DND-41 (cell line): ENCODE measurements at regions not wholly inside any gene's neighbourhood (a gene's known extent, or its start where the extent isn't known, plus 50 kb on each side); places are given as distances from the start of the nearest gene placed in this dataset.

Experiments used
- ATAC-seq: fragments of 200-7000 bp; cut with Tn5 transposase; 3 replicates; pipeline ENCODE4 v1.9.1; 2021; ENCODE audit warnings: low read depth; ENCODE audit not compliant: insufficient read depth
- DNase-seq: peaks from one replicate; pipeline ENCODE4 v3.0.0-alpha.2; 2020
- H2AFZ ChIP-seq: 2 replicates; pipeline ENCODE4 v1.6.0; 2012; ENCODE audit warnings: low read depth, low read length
- H3K27ac ChIP-seq: 2 replicates; pipeline ENCODE4 v1.5.1; 2012; ENCODE audit warnings: low read length, inconsistent platforms
- H3K27me3 ChIP-seq: fragments of 200-600 bp; sonication (generic); 2 replicates; pipeline ENCODE4 v1.6.0; 2012; ENCODE audit warnings: low read length, mild to moderate bottlenecking, inconsistent platforms; ENCODE audit not compliant: insufficient read depth, poor library complexity
- H3K36me3 ChIP-seq: 2 replicates; pipeline ENCODE4 v1.5.1; 2012; ENCODE audit warnings: low read length, inconsistent platforms; ENCODE audit not compliant: insufficient read depth
- H3K4me1 ChIP-seq: 2 replicates; pipeline ENCODE4 v1.5.1; 2012; ENCODE audit warnings: mild to moderate bottlenecking, low read length; ENCODE audit not compliant: insufficient read depth
- H3K4me2 ChIP-seq: 2 replicates; pipeline ENCODE4 v1.6.0; 2012; ENCODE audit warnings: mild to moderate bottlenecking, moderate library complexity, low read length, inconsistent platforms; ENCODE audit not compliant: insufficient read depth
- H3K4me3 ChIP-seq, 2 experiments: fragments of 200-600 bp in 1 of 2; shearing (Covaris generic) in 1 of 2; 2 replicates each; pipeline ENCODE4 v1.5.1; 2012 to 2016; ENCODE audit warnings: inconsistent platforms in 2 of 2, low read length in 2 of 2, mild to moderate bottlenecking in 2 of 2, low read depth in 1 of 2, moderate library complexity in 1 of 2
- H3K79me2 ChIP-seq: 2 replicates; pipeline ENCODE4 v1.6.0; 2012; ENCODE audit warnings: low read length, inconsistent platforms; ENCODE audit not compliant: insufficient read depth
- H3K9ac ChIP-seq: 2 replicates; pipeline ENCODE4 v1.6.0; 2012; ENCODE audit warnings: low read depth, mild to moderate bottlenecking, inconsistent platforms, low read length, moderate library complexity
- H3K9me3 ChIP-seq: 2 replicates; pipeline ENCODE4 v1.5.1; 2012; ENCODE audit warnings: low read length, moderate library complexity, mild to moderate bottlenecking, inconsistent platforms; ENCODE audit not compliant: insufficient read depth, severe bottlenecking
- H4K20me1 ChIP-seq: 2 replicates; pipeline ENCODE4 v1.6.0; 2012; ENCODE audit warnings: low read length; ENCODE audit not compliant: insufficient read depth
- CTCF ChIP-seq: IDR thresholded peaks from 2 replicates; pipeline ENCODE4 v1.5.1; 2012; ENCODE audit warnings: borderline replicate concordance, low read length, moderate library complexity, mild to moderate bottlenecking; ENCODE audit not compliant: poor library complexity, severe bottlenecking; ENCODE audit errors: extremely low read depth
- EZH2 ChIP-seq: IDR thresholded peaks from 3 replicates; pipeline ENCODE4 v1.6.1; 2012; ENCODE audit warnings: borderline replicate concordance, low read depth, mild to moderate bottlenecking, moderate library complexity, low read length, inconsistent platforms; ENCODE audit not compliant: severe bottlenecking

DNA sequence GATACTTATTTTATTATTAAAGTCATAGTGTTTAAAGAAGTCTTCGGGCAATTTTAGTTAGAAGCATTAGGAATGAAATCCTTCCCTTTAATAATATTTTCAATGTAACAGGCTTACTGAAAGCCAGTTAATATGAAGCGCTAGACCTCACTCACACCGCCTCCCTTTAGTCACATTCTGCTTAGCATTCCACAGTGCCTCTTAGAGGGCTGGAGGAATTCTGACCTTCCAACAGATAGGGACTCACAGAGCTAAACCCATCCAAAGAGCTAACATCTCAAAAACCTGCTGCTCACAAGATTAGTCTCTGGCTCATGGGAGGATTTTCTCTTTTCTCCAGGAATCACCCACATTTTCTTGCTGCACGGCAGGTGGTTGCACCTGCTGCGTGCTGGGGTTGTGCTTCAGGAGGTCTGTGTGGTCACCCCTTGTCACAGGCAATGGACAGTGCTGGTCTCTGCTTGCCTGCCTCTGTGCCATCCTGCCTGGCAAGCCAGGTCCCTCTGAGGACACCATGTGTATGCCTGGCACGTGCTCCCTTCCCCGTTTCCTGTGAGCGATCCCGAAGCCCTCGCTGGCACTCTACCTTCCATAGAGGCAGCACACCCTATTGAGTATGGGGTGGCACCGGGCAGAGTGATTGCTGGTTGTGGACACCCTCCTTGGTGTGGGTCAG, 91.8 kb downstream of the KLF6 start:
- DNase-seq (no peak), ATAC-seq (no peak)
- Histone ChIP-seq H3K79me2 (no peaks in the 10 kb centered on the region), H3K27me3 (no peaks in the 10 kb centered on the region), H3K4me2 (no peak overlapping the region), H3K9ac (no peak overlapping the region), H3K9me3 (no peaks in the 10 kb centered on the region), H3K4me3 (no peak overlapping the region), H3K4me1 (no peaks in the 10 kb centered on the region), H3K27ac (no peak overlapping the region), H2AFZ (no peak overlapping the region), H4K20me1 (no peaks in the 10 kb centered on the region), H3K36me3 (no peaks in the 10 kb centered on the region)
- TF ChIP-seq CTCF (no peak), EZH2 (no peak)

DNA sequence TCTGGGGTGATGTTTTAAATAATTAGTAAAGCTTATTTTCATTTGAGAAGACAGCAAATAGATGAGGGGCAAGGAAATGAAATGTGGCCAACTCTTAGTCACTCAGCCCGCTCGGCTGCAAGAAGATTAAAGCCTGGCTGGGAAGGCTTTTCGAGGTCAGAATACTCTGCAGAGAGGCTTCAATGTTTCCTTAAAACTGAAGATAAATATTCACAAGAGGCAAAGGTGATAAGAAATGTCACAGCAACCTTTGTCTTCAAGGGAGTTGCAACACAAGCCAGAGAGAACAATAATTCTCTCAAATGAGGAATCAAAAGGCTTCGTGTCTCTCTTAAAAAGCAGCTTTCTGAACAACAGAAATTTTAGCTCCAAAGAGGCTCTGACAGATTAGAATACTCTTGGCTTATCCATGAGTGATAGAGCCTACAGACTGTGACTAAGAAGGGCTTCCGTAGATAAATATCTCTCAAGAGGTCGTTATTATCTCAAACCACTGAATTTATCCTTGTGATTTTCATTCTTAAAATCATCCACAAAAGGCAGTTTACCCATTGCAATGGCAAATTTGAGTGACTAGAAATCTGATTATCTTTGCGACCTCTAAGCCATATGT, 92.5 kb downstream of the KLF6 start:
- DNase-seq, result no peak
- Histone ChIP-seq H3K9ac (no peak overlapping the region), H3K27ac (no peak overlapping the region), H3K36me3 (no peaks in the 10 kb centered on the region), H3K4me1 (no peaks in the 10 kb centered on the region), H3K27me3 (no peaks in the 10 kb centered on the region), H3K4me3 (no peak overlapping the region), H3K4me2 (no peak overlapping the region), H4K20me1 (no peaks in the 10 kb centered on the region), H2AFZ (no peak overlapping the region), H3K9me3 (no peaks in the 10 kb centered on the region), H3K79me2 (no peaks in the 10 kb centered on the region)
- no peak for ATAC-seq
- TF ChIP-seq CTCF (no peak), EZH2 (no peak)

DNA sequence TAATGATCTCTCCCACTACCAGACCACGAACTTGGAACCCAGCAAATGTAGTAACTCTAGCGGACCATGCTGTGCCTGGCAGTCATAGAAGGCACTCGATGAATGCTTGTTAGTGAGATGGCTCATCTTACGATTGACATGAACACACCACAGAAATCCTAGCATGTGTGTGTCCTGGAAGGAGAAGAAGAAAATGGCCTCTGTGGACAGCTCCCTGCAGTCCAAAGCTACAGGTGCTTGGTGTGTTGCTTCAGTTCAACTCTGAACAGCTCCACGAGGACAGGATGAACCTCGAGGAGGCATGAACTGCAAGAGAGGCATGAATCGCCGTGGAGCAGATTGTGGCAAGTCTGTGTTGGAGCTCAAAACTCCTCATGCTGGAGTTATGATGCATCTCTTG, 93.5 kb downstream of the KLF6 start:
- Histone ChIP-seq H3K9ac (no peak overlapping the region), H3K27ac (no peak overlapping the region), H4K20me1 (no peaks in the 10 kb centered on the region), H3K36me3 (no peaks in the 10 kb centered on the region), H3K4me2 (no peak overlapping the region), H3K9me3 (no peaks in the 10 kb centered on the region), H3K27me3 (no peaks in the 10 kb centered on the region), H3K4me1 (no peaks in the 10 kb centered on the region), H3K4me3 (no peak overlapping the region), H2AFZ (no peak overlapping the region), H3K79me2 (no peaks in the 10 kb centered on the region)
- no peak for TF ChIP-seq EZH2
- TF ChIP-seq CTCF, result no peak
- no peak for DNase-seq
- ATAC-seq, result no peak
